Endometrium (tissue), 2 donors: ENCODE measurements at regions not wholly inside any gene's neighbourhood (a gene's known extent, or its start where the extent isn't known, plus 50 kb on each side); places are given as distances from the start of the nearest gene placed in this dataset.
"Not testable (repeated sequence)": the region's sequence is repeated elsewhere in the genome, so short reads cannot be mapped to it uniquely, and the experiment has no call there.

ENCODE experiments used
- FAIRE-seq: peaks from 2 replicates; lab custom pipeline; 2012; peaks lifted over from hg19 to GRCh38; lab: Jason Lieb, UNC
- donor health status: control.
- donor health status: control.

DNA sequence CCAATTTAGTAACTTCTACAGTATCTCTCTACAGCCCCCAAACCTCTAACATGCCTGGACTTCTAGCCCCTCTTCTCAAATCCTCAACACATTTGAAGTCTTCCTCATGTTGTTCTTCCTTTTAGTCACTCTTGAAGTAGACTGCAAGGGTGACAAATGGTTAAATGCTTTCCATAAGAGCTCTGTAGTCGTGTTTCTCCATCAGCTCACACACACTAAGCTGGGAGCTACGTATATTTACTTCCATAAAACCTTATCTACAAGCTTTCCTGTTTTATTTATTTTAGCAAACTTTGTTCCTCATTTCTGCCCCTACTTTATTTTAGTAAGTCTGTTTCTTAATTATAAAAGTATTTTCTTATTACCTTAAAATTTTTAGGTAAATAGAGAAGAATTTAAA, 49.9 kb upstream of the NOTCH2NLA start:
- FAIRE-seq: not testable (repeated sequence)
